Ishikawa (cell line): ENCODE measurements at regions not wholly inside any gene's neighbourhood (a gene's known extent, or its start where the extent isn't known, plus 50 kb on each side); places are given as distances from the start of the nearest gene placed in this dataset.

Experiments
- CEBPB ChIP-seq: IDR thresholded peaks from 2 replicates; pipeline ENCODE4 v1.6.1; 2012
- CREB1 ChIP-seq: IDR thresholded peaks from 2 replicates; pipeline ENCODE4 v1.6.1; 2012; ENCODE audit warnings: low read depth
- EGR1 ChIP-seq: IDR thresholded peaks from 2 replicates; pipeline ENCODE4 v1.6.1; 2012
- EP300 ChIP-seq: IDR thresholded peaks from 2 replicates; pipeline ENCODE4 v1.6.1; 2012; ENCODE audit warnings: borderline replicate concordance
- FOXM1 ChIP-seq: IDR thresholded peaks from 2 replicates; pipeline ENCODE4 v1.6.1; 2012; ENCODE audit warnings: low read depth, borderline replicate concordance
- MAX ChIP-seq: IDR thresholded peaks from 2 replicates; pipeline ENCODE4 v1.6.1; 2012
- NFIC ChIP-seq: IDR thresholded peaks from 2 replicates; pipeline ENCODE4 v1.6.1; 2012
- RAD21 ChIP-seq: IDR thresholded peaks from 2 replicates; pipeline ENCODE4 v1.6.1; 2012; ENCODE audit warnings: low read depth
- REST ChIP-seq: IDR thresholded peaks from 2 replicates; pipeline ENCODE4 v1.6.1; 2012; ENCODE audit warnings: low read depth, mild to moderate bottlenecking
- TAF1 ChIP-seq: IDR thresholded peaks from 2 replicates; pipeline ENCODE4 v1.6.1; 2012; ENCODE audit warnings: low read depth, mild to moderate bottlenecking
- TCF12 ChIP-seq: IDR thresholded peaks from 2 replicates; pipeline ENCODE4 v1.6.1; 2012; ENCODE audit warnings: low read depth
- TEAD4 ChIP-seq: IDR thresholded peaks from 2 replicates; pipeline ENCODE4 v1.6.1; 2012
- YY1 ChIP-seq: IDR thresholded peaks from 2 replicates; pipeline ENCODE4 v1.6.1; 2012; ENCODE audit warnings: low read depth
- ZBTB7A ChIP-seq: IDR thresholded peaks from 2 replicates; pipeline ENCODE4 v1.6.1; 2012; ENCODE audit warnings: low read depth
- TF ChIP-seq, protein P1 (sequence below): IDR thresholded peaks from 2 replicates; pipeline ENCODE4 v1.6.1; 2012

DNA sequence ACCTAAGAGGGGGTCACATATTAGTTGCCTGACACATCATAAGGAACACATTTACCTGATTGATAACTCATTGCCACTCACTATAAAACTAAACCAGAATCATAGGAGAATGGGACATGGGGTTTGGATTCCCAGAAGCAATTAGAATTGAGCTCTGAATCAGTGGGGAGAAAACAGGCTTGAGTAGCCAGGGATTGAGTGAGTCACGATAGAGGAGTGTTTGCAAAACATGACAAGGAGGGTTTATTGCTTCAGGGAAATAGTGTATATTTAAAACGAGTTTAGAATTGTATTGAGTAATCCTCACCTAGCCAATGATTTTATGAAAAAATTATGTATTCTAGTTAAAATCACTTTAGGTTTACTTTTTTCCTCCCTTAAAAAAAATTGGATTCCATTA is 101.1 kb upstream of the THRB start:
- TF ChIP-seq REST (no peak), TCF12 (no peak), MAX (no peak), TAF1 (no peak), YY1 (no peak), CEBPB (no peak), EP300 (no peak), EGR1 (no peak), CREB1 (no peak), TEAD4 (no peak), FOXM1 (no peak), NFIC (no peak), ZBTB7A (no peak)
- TF ChIP-seq, protein P1, sequence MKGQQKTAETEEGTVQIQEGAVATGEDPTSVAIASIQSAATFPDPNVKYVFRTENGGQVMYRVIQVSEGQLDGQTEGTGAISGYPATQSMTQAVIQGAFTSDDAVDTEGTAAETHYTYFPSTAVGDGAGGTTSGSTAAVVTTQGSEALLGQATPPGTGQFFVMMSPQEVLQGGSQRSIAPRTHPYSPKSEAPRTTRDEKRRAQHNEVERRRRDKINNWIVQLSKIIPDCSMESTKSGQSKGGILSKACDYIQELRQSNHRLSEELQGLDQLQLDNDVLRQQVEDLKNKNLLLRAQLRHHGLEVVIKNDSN: no peak

- TF ChIP-seq RAD21 (no peak), TCF12 (no peak), TAF1 (no peak), ZBTB7A (no peak), EGR1 (no peak), TEAD4 (no peak), FOXM1 (no peak)
Measured at GRCh38 chr3:24596626-24597025, 102.0 kb upstream of the THRB start.

DNA sequence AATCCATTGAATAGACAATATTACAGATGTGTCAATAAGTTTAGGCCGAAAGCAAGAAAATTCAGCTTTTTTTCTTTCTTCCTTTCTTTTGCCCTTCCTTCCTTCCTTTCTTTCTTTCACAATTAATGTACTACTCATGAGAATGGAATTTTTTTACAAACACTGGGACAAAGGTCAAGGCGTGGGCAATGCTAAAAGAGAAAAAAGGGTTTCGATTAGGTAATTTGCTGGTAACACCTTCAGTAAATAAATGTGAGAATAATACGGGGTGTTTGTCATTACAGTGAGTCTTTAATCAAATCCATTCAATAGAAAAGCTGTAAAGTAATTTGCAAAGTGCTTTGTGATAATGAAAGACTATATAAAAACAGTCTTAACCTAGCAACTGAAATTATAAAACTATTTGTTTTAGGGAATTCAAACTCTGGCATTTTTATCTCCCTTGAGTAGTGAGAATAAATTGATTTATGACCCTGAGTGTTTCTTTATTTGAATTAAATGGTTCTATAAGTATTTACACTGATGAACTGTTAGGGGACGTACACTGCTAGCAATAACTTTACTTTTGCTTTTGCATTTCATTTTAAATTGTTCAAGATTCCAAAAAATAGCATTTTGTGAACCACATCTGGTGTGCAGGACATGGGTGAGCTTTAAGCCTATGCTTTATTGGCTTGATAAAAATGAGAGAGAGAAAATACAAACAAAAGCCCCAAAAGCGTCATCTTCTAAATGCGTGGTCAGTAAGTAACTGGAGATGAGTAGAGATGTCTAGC is 104.2 kb upstream of the THRB start:
- no peak for TF ChIP-seq ZBTB7A
- peak; percentile 8; the same call in 1 of the 2 replicates for TF ChIP-seq TEAD4

DNA sequence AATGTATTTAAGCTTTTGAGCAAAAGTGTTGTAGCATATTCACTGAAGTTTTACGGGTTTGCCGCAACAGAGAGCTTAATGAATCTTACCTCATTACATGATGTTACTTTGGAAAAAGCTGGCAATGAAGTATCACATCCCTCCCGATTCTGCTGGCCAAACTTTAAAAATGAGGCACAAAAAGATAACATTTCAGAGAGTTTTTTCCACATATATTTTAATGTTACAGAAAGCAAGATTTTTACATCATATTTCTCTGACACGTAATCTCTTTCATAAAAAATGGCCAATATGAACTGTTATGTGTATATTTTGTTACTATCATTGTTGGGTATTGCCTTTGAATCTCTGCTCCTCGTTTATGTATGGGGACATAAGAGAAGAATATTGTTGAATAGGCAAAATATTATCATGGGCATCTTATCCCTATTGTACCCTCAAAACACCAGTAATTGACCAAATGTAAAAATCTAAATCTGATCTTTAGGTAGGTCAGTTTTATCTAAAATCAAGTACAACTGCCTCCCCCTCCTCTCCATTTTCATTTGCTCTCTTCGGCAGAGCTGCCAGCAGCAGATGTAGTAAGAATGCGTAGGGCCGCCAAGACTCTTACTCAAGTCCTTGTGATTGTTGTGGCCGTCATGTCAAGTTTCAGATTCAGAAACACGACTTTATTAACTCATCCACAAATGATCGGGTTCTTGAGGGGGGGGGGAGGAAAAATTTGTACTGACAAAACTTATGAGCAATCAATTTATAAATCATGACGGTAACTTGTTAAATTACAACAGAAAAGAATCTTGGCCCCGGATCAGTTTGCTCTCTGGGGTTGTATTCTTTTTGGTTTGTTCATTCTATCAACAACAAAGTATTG is 106.7 kb upstream of the THRB start:
- TF ChIP-seq TEAD4 (no peak), YY1 (no peak), FOXM1 (no peak)
- TF ChIP-seq, protein P1: no peak

- TF ChIP-seq MAX (no peak), TEAD4 (no peak), YY1 (no peak), RAD21 (no peak), CEBPB (no peak), ZBTB7A (no peak), EGR1 (no peak), EP300 (no peak), FOXM1 (no peak), NFIC (no peak)
Measured at GRCh38 chr3:24604215-24604614, 109.6 kb upstream of the THRB start.

GRCh38 chr3:24605511-24606028 is 110.9 kb upstream of the THRB start:
- no peak for TF ChIP-seq REST
- no peak for TF ChIP-seq ZBTB7A
- TF ChIP-seq NFIC: no peak
- TF ChIP-seq TAF1: no peak
- no peak for TF ChIP-seq EP300
- no peak for TF ChIP-seq MAX
- TF ChIP-seq CREB1: no peak
- no peak for TF ChIP-seq CEBPB
- TF ChIP-seq, protein P1: no peak
- no peak for TF ChIP-seq RAD21
- no peak for TF ChIP-seq FOXM1
- TF ChIP-seq TEAD4: no peak
- TF ChIP-seq TCF12: no peak
